ENCODE measurements at regions not wholly inside any gene's neighbourhood (a gene's known extent, or its start where the extent isn't known, plus 50 kb on each side); places are given as distances from the start of the nearest gene placed in this dataset.

DNA sequence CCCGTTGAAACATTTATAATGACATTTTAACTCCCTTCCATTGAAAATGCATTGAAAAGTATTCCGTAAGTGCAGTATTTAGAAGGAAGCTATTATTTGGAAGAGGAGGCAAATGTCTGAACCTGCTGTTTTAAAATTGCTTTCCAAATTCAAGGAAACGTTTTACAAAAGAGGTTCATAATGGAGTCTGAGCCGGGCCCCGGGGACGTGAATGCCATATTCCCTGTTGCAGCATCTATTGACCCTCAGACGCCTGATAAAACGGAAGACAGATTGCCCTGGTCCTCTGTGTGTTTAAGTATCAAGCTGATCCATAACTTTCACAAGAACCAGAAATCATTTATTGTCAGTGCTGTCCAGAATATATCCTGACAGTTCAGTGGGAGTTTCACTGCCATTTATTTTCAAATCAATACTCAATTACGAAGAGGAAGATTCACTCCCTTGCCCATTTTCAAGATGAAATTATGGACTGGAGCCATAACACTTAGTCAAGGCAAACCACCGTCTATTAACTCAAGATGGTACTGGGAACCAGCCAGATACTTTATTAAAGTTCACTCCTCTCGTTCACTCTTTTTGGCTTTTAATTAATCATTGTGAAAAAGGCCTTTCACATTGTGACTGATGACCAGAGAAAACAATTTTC lies 435.7 kb upstream of the PFKP start:
- no peaks in the 10 kb centered on the region for H3K9me3 ChIP-seq
- H3K27ac ChIP-seq, result no peak overlapping the region
- H3K4me1 ChIP-seq, result no peaks in the 10 kb centered on the region
- H3K4me3 ChIP-seq, result no peak overlapping the region
- no peak for TF ChIP-seq POLR2AphosphoS5 (IDR thresholded peaks at IDR 0.05)
- no peak for TF ChIP-seq EP300 (IDR thresholded peaks at IDR 0.05)
- TF ChIP-seq, protein P1, sequence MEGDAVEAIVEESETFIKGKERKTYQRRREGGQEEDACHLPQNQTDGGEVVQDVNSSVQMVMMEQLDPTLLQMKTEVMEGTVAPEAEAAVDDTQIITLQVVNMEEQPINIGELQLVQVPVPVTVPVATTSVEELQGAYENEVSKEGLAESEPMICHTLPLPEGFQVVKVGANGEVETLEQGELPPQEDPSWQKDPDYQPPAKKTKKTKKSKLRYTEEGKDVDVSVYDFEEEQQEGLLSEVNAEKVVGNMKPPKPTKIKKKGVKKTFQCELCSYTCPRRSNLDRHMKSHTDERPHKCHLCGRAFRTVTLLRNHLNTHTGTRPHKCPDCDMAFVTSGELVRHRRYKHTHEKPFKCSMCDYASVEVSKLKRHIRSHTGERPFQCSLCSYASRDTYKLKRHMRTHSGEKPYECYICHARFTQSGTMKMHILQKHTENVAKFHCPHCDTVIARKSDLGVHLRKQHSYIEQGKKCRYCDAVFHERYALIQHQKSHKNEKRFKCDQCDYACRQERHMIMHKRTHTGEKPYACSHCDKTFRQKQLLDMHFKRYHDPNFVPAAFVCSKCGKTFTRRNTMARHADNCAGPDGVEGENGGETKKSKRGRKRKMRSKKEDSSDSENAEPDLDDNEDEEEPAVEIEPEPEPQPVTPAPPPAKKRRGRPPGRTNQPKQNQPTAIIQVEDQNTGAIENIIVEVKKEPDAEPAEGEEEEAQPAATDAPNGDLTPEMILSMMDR (IDR thresholded peaks at IDR 0.05), result no peak
- TF ChIP-seq POLR2A (IDR thresholded peaks at IDR 0.05), result no peak
- WGBS, result 79% methylated on average over 11 of the region's 11 CpGs
- DNase-seq (ENCODE audit: low spot score in 2 of 2), result no peak
- no peaks in the 10 kb centered on the region for H3K27me3 ChIP-seq
- H3K36me3 ChIP-seq, result no peaks in the 10 kb centered on the region

DNA sequence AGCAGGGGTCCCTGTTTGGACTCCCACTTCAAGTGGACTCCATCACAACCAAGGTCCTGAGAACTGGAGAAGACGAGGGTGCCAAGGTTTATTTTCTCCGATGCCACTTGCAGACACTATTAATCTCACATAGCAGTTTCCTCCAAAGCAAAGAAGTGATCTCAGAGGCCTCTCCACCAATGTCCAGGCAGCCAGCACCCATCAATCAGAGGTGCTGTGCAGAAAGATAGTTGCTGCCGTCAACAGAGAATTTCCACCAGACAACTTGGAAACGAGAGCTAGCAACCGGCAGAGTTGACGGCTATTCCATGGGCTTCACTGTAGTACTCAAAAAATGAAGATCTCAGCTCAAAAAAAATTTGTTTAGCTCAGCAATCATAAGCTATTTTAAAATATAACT lies 438.6 kb upstream of the PFKP start:
- no peak for DNase-seq (ENCODE audit: low spot score in 2 of 2)
- Histone ChIP-seq H3K27me3 (no peaks in the 10 kb centered on the region), H3K27ac (no peak overlapping the region), H3K4me1 (no peaks in the 10 kb centered on the region), H3K9me3 (no peaks in the 10 kb centered on the region), H3K36me3 (no peaks in the 10 kb centered on the region), H3K4me3 (no peak overlapping the region)
- TF ChIP-seq, protein P1 (IDR thresholded peaks at IDR 0.05), result no peak
- TF ChIP-seq POLR2A (IDR thresholded peaks at IDR 0.05) (no peak), POLR2AphosphoS5 (IDR thresholded peaks at IDR 0.05) (no peak), EP300 (IDR thresholded peaks at IDR 0.05) (no peak)
- 85% methylated on average over 6 of the region's 6 CpGs for WGBS

DNA sequence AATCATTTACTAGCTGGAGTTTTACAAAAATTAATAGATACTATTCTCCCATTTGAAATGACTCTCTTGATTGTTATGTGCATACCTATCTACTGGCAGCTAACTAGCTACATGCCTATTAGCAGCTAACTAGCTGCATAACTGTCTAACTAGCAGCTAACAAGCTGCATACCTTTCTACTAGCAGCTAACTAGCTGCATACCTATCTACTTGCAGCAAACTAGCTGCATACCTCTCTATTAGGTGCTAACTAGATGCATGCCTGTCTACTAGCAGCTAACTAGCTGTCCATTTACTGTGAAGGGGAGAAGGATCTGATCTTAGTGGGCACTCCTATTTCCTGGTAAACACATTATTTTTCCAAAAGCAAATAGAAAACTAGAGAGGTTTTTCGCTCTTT lies 439.4 kb upstream of the PFKP start:
- no peaks in the 10 kb centered on the region for H3K9me3 ChIP-seq
- H3K27ac ChIP-seq, result no peak overlapping the region
- DNase-seq (ENCODE audit: low spot score in 2 of 2), result no peak
- no peak overlapping the region for H3K4me3 ChIP-seq
- no peaks in the 10 kb centered on the region for H3K4me1 ChIP-seq
- WGBS, result 55% methylated on average over 1 of the region's 1 CpG
- no peaks in the 10 kb centered on the region for H3K27me3 ChIP-seq
- H3K36me3 ChIP-seq, result no peaks in the 10 kb centered on the region
- no peak for TF ChIP-seq EP300 (IDR thresholded peaks at IDR 0.05)
- TF ChIP-seq POLR2AphosphoS5 (IDR thresholded peaks at IDR 0.05), result no peak

DNA sequence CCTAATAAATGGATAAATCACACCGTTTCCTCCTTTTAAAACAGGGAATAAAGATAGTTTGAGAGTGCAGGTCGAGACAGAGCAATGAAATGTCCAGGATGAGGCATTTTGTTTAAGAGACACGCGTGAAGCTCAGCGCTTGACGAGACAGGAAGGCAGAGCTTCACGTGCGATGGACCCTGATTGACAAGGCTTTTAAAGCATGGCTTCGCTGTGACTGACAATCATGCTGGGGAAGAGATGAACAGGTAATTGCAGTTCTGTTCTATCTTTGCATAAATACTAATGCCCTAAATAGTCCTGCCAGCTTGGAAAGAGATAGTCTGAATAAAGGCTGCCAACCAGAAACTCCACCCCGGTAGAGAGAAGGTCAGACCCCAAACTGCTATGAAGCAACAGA lies 442.3 kb upstream of the PFKP start:
- H3K36me3 ChIP-seq, result no peaks in the 10 kb centered on the region
- no peaks in the 10 kb centered on the region for H3K9me3 ChIP-seq
- WGBS, result 92% methylated on average over 10 of the region's 10 CpGs
- TF ChIP-seq POLR2A (IDR thresholded peaks at IDR 0.05), result no peak
- TF ChIP-seq EP300 (IDR thresholded peaks at IDR 0.05), result no peak
- TF ChIP-seq POLR2AphosphoS5 (IDR thresholded peaks at IDR 0.05), result no peak
- no peak for DNase-seq (ENCODE audit: low spot score in 2 of 2)
- no peaks in the 10 kb centered on the region for H3K27me3 ChIP-seq
- H3K27ac ChIP-seq, result no peak overlapping the region
- no peak overlapping the region for H3K4me3 ChIP-seq
- no peaks in the 10 kb centered on the region for H3K4me1 ChIP-seq

DNA sequence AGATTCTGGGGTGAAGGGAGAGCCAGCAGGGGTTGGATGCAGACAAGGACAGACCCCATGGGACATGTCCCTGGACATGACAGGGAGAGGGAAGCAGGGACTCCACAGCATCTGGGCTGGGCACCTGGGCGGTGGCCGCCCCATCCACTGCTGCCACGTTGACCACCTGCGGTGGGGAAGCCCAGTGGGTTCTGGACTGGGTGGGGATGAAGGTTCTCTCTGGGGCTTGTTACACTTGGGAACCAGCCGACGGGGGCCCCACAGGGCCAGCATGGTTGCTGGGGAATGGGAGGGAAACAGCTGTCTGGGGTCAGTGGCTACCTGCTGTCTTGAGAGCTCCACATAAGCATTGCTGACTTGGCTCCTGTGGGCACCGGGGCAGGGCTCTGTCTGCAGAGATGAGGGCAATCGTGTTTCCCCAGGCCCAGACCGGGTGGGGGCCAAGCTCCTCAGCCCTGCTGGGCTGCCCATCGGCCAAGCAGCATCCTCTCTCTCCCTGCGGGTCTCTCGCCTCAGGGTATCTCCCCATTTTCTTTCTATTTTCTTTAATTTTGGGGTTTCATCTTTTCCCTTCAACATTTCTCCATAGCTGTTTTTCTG lies 443.6 kb upstream of the PFKP start:
- WGBS, result 84% methylated on average over 9 of the region's 12 CpGs

More for the DNA sequence above, 443.6 kb upstream of the PFKP start:
- no peak for DNase-seq (ENCODE audit: low spot score in 2 of 2)
- Histone ChIP-seq H3K27me3 (no peaks in the 10 kb centered on the region), H3K36me3 (no peaks in the 10 kb centered on the region), H3K4me1 (no peaks in the 10 kb centered on the region), H3K4me3 (no peak overlapping the region), H3K9me3 (no peaks in the 10 kb centered on the region), H3K27ac (no peak overlapping the region)
- TF ChIP-seq, protein P1 (IDR thresholded peaks at IDR 0.05), result no peak
- no peak for TF ChIP-seq POLR2AphosphoS5 (IDR thresholded peaks at IDR 0.05)
- no peak for TF ChIP-seq POLR2A (IDR thresholded peaks at IDR 0.05)
- no peak for TF ChIP-seq EP300 (IDR thresholded peaks at IDR 0.05)

Measured in suprapubic skin (tissue), 4 donors.